IMR-90 (cell line): ENCODE measurements at regions not wholly inside any gene's neighbourhood (a gene's known extent, or its start where the extent isn't known, plus 50 kb on each side); places are given as distances from the start of the nearest gene placed in this dataset.

Experiments used
- ATAC-seq: fragments of 200-7000 bp; cut with Tn5 transposase; 2 replicates; pipeline ENCODE4 v1.9.1; 2020; ENCODE audit warnings: low read depth, mild to moderate bottlenecking, moderate library complexity
- BruUV-seq: library from RNA; stranded (reverse); fragments of 400-500 nt; replicated peaks from 2 replicates; lab custom pipeline; 2021; lab: Mats Ljungman, UMichigan
- CTCF ChIA-PET: fragments of 300-600 bp; formaldehyde crosslinking; extraction: SDS; loops from one replicate; lab custom pipeline; 2021; ENCODE audit warnings: antibody characterized with exemption; lab: Yijun Ruan, JAX
- POLR2A ChIA-PET: fragments of 300-600 bp; sonication (Branson Sonifier 250); formaldehyde crosslinking; loops from one replicate; lab custom pipeline; 2022; ENCODE audit warnings: antibody characterized with exemption; ENCODE audit not compliant: unreplicated experiment; lab: Charles Lee
- DNase-seq: peaks from one replicate; pipeline ENCODE4 v3.0.0; 2013
- H2AFZ ChIP-seq: replicated peaks from 2 replicates; pipeline ENCODE3; 2013; ENCODE audit warnings: low read length, mild to moderate bottlenecking; ENCODE audit not compliant: poor library complexity
- H2AK5ac ChIP-seq: 2 replicates; pipeline ENCODE4 v1.6.1; 2013; ENCODE audit warnings: low read depth, low read length, inconsistent platforms
- H2AK9ac ChIP-seq: replicated peaks from 2 replicates; pipeline ENCODE3; 2013; ENCODE audit warnings: mild to moderate bottlenecking, low read depth, low read length, moderate library complexity; ENCODE audit not compliant: poor library complexity
- H2BK120ac ChIP-seq: 2 replicates; pipeline ENCODE4 v1.6.1; 2013; ENCODE audit warnings: low read depth, low read length, inconsistent platforms
- H2BK15ac ChIP-seq: 3 replicates; pipeline ENCODE4 v1.6.1; 2013; ENCODE audit warnings: low read depth, low read length, inconsistent platforms
- H2BK20ac ChIP-seq: 2 replicates; pipeline ENCODE4 v1.6.1; 2013; ENCODE audit warnings: low read depth, mild to moderate bottlenecking, inconsistent platforms, low read length, moderate library complexity
- H2BK5ac ChIP-seq: 2 replicates; pipeline ENCODE4 v1.6.1; 2013; ENCODE audit warnings: mild to moderate bottlenecking, low read depth, low read length, inconsistent platforms; ENCODE audit not compliant: poor library complexity, severe bottlenecking
- H3K14ac ChIP-seq: replicated peaks from 2 replicates; pipeline ENCODE4 v1.6.1; 2013; ENCODE audit warnings: low read depth, low read length, inconsistent platforms
- H3K18ac ChIP-seq: 2 replicates; pipeline ENCODE4 v1.6.1; 2013; ENCODE audit warnings: low read depth, low read length, control low read depth
- H3K23ac ChIP-seq: 2 replicates; pipeline ENCODE4 v1.6.1; 2013; ENCODE audit warnings: low read depth, low read length, inconsistent platforms
- H3K27ac ChIP-seq: 2 replicates; pipeline ENCODE4 v1.5.1; 2013; ENCODE audit warnings: mild to moderate bottlenecking, control low read depth, low read length; ENCODE audit not compliant: insufficient read depth
- H3K27me3 ChIP-seq: 2 replicates; pipeline ENCODE4 v1.6.1; 2013; ENCODE audit warnings: low read length; ENCODE audit not compliant: control insufficient read depth, insufficient read depth
- H3K36me3 ChIP-seq: 2 replicates; pipeline ENCODE4 v1.6.1; 2013; ENCODE audit warnings: low read length, mixed read lengths; ENCODE audit not compliant: control insufficient read depth, insufficient read depth
- H3K4ac ChIP-seq: 2 replicates; pipeline ENCODE4 v1.6.1; 2013; ENCODE audit warnings: low read depth, low read length, inconsistent platforms
- H3K4me1 ChIP-seq: 2 replicates; pipeline ENCODE4 v1.6.1; 2013; ENCODE audit warnings: low read length, mixed read lengths; ENCODE audit not compliant: control insufficient read depth, insufficient read depth
- H3K4me2 ChIP-seq: 2 replicates; pipeline ENCODE4 v1.6.1; 2013; ENCODE audit warnings: low read depth, mild to moderate bottlenecking, control low read depth, low read length, moderate library complexity
- H3K4me3 ChIP-seq: 2 replicates; pipeline ENCODE4 v1.5.1; 2013; ENCODE audit warnings: low read depth, mild to moderate bottlenecking, control low read depth, low read length, moderate library complexity; ENCODE audit not compliant: insufficient read depth
- H3K56ac ChIP-seq: 2 replicates; pipeline ENCODE4 v1.6.1; 2013; ENCODE audit warnings: low read length, inconsistent platforms; ENCODE audit not compliant: insufficient read depth; ENCODE audit errors: extremely low read depth
- H3K79me1 ChIP-seq, 2 experiments: 2 replicates each; pipeline ENCODE4 v1.6.1; 2013; ENCODE audit warnings: low read length in 2 of 2, inconsistent platforms in 1 of 2, low read depth in 1 of 2
- H3K9ac ChIP-seq: 2 replicates; pipeline ENCODE4 v1.6.1; 2013; ENCODE audit warnings: low read depth, low read length, control low read depth
- H3K9me1 ChIP-seq: 2 replicates; pipeline ENCODE4 v1.6.1; 2013; ENCODE audit warnings: low read length, inconsistent platforms; ENCODE audit not compliant: insufficient read depth
- H3K9me3 ChIP-seq: 2 replicates; pipeline ENCODE4 v1.6.1; 2013; ENCODE audit warnings: low read length; ENCODE audit not compliant: control insufficient read depth, insufficient read depth
- H4K20me1 ChIP-seq: 2 replicates; pipeline ENCODE4 v1.6.1; 2013; ENCODE audit warnings: low read length, inconsistent platforms; ENCODE audit not compliant: insufficient read depth
- H4K5ac ChIP-seq: 2 replicates; pipeline ENCODE4 v1.6.1; 2013; ENCODE audit warnings: mild to moderate bottlenecking, low read depth, low read length, control low read depth
- H4K8ac ChIP-seq, 2 experiments: 2 replicates each; pipeline ENCODE4 v1.6.1; 2013; ENCODE audit warnings: low read depth in 2 of 2, low read length in 2 of 2, control low read depth in 1 of 2, inconsistent platforms in 1 of 2
- H4K91ac ChIP-seq: 2 replicates; pipeline ENCODE4 v1.6.1; 2013; ENCODE audit warnings: low read depth, low read length, inconsistent platforms; ENCODE audit not compliant: insufficient read depth
- BHLHE40 ChIP-seq: fragments of 150-350 bp; IDR thresholded peaks from 2 replicates; pipeline ENCODE4 v1.6.1; 2016; ENCODE audit warnings: mild to moderate bottlenecking, low read depth, low read length
- CEBPB ChIP-seq: IDR thresholded peaks from 2 replicates; pipeline ENCODE4 v1.6.1; 2012; ENCODE audit warnings: low read depth, low read length, improper control_type of control experiment
- CHD1 ChIP-seq: IDR thresholded peaks from 2 replicates; pipeline ENCODE4 v1.6.1; 2012; ENCODE audit warnings: low read depth, low read length, improper control_type of control experiment
- FOS ChIP-seq: fragments of 150-350 bp; IDR thresholded peaks from 2 replicates; pipeline ENCODE4 v1.6.1; 2016; ENCODE audit warnings: low read depth, low read length
- MAFK ChIP-seq: IDR thresholded peaks from 2 replicates; pipeline ENCODE4 v1.6.1; 2012; ENCODE audit warnings: low read depth, low read length, improper control_type of control experiment
- MAZ ChIP-seq: IDR thresholded peaks from 2 replicates; pipeline ENCODE4 v1.6.1; 2012; ENCODE audit warnings: low read depth, mild to moderate bottlenecking, low read length, improper control_type of control experiment, moderate library complexity, borderline replicate concordance
- MXI1 ChIP-seq: IDR thresholded peaks from 2 replicates; pipeline ENCODE4 v1.6.1; 2012; ENCODE audit warnings: low read depth, mild to moderate bottlenecking, low read length, moderate library complexity, borderline replicate concordance
- NFE2L2 ChIP-seq: fragments of 150-350 bp; IDR thresholded peaks from 2 replicates; pipeline ENCODE4 v1.6.1; 2016; ENCODE audit warnings: low read depth, mild to moderate bottlenecking, low read length
- POLR2A ChIP-seq: IDR thresholded peaks from 2 replicates; pipeline ENCODE4 v1.6.1; 2012; ENCODE audit warnings: mild to moderate bottlenecking, low read depth, low read length
- RAD21 ChIP-seq: IDR thresholded peaks from 2 replicates; pipeline ENCODE4 v1.6.1; 2012; ENCODE audit warnings: low read length, improper control_type of control experiment
- RCOR1 ChIP-seq: IDR thresholded peaks from 2 replicates; pipeline ENCODE4 v1.6.1; 2012; ENCODE audit warnings: mild to moderate bottlenecking, low read length, improper control_type of control experiment; ENCODE audit not compliant: insufficient replicate concordance
- RFX5 ChIP-seq: IDR thresholded peaks from 2 replicates; pipeline ENCODE4 v1.8.0; 2012; ENCODE audit warnings: low read depth, mild to moderate bottlenecking, low read length, moderate library complexity
- SMC3 ChIP-seq: fragments of 150-350 bp; IDR thresholded peaks from 2 replicates; pipeline ENCODE4 v1.6.1; 2016; ENCODE audit warnings: low read depth, mild to moderate bottlenecking, antibody characterized with exemption, low read length, moderate library complexity
- WGBS, 2 experiments: methylation state at CpG; one replicate each; pipeline versions ENCODE4 v1.1.5 to v1.1.7; 2013; ENCODE audit warnings: missing lambda C conversion rate in 2 of 2; ENCODE audit not compliant: insufficient read length in 1 of 2; ENCODE audit errors: extremely low coverage in 2 of 2; 5-methylcytosine and 5-hydroxymethylcytosine counted together
- dilution Hi-C: fragments of 300-500 bp; cut with HindIII; formaldehyde crosslinking; loops from one replicate; pipeline ENCODE4 v1.14.3; 2018; ENCODE audit warnings: low sequenced_read_pairs; ENCODE audit not compliant: unreplicated experiment
- in situ Hi-C: fragments of 300-500 bp; cut with MboI; formaldehyde crosslinking; loops from 3 replicates; pipeline ENCODE4 v1.14.3; 2019; ENCODE audit warnings: low sequenced_read_pairs, inconsistent platforms, mixed read lengths
- intact Hi-C: fragments of 100-400 bp; cut with micrococcal nuclease; formaldehyde crosslinking; loops from 2 replicates; pipeline ENCODE4 v1.10.0; 2022
- TF ChIP-seq, protein P1 (sequence below): fragments of 150-350 bp; IDR thresholded peaks from 2 replicates; pipeline ENCODE4 v1.6.1; 2017; ENCODE audit warnings: mild to moderate bottlenecking, antibody characterized with exemption, low read length, low read depth
- TF ChIP-seq, protein P2 (sequence below): fragments of 150-350 bp; IDR thresholded peaks from 2 replicates; pipeline ENCODE4 v1.6.1; 2016; ENCODE audit warnings: low read depth, mild to moderate bottlenecking, low read length, moderate library complexity, borderline replicate concordance
- TF ChIP-seq, protein P3 (sequence below): conservative IDR thresholded peaks from 2 replicates; pipeline ENCODE4 v1.5.1; 2012; ENCODE audit warnings: mild to moderate bottlenecking, low read depth, low read length, improper control_type of control experiment

DNA sequence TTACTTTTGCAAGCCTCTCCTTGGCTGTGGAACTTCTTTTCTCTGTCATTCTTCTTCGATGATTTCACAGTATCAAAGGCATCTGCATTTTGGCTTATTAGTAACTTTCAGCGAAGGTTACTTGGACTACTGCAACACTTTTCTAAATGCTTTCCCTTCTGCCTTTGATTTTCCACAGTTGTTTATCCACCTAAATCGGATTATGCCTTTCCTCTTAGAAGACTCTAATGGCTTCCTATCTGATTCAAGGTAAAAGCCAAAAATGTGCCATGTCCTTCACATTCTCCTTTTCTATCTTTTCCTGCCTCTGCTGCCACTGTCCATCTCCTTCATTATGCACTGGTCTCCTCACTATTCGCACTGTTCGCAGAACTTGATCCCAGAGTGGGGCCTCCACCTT, 1606.3 kb upstream of the LRRTM3 start:
- Histone ChIP-seq H3K23ac (no peak overlapping the region), H3K27ac (no peak overlapping the region), H4K5ac (no peak overlapping the region), H3K9ac (no peak overlapping the region), H2BK20ac (no peak overlapping the region), H2AK5ac (no peak overlapping the region), H4K20me1 (no peaks in the 10 kb centered on the region), H2BK15ac (no peak overlapping the region), H3K4me1 (no peaks in the 10 kb centered on the region), H2BK120ac (no peak overlapping the region), H3K79me1 (no peaks in the 10 kb centered on the region), H3K18ac (no peak overlapping the region), H2BK5ac (no peak overlapping the region), H4K8ac (no peak overlapping the region), H3K27me3 (no peaks in the 10 kb centered on the region), H3K9me1 (no peaks in the 10 kb centered on the region), H3K4ac (no peak overlapping the region), H3K56ac (no peak overlapping the region), H3K4me2 (no peak overlapping the region), H3K36me3 (no peaks in the 10 kb centered on the region), H3K4me3 (no peak overlapping the region), H2AK9ac (no peak overlapping the region), H4K91ac (no peak overlapping the region), H2AFZ (no peak overlapping the region), H3K14ac (no peak overlapping the region), H3K9me3 (peaks cover 2% of the 10 kb centered on the region; the same call in 1 of the 2 replicates)
- no peak for ATAC-seq
- no peak for DNase-seq
- intact Hi-C loops = no loop called here
- 14% methylated on average over 1 of the region's 5 CpGs; no CpG with 5 or more reads in 1 of the 2 experiments for WGBS, 2 experiments
- ChIA-PET CTCF (no interaction called here), POLR2A (no interaction called here)
- in situ Hi-C loops = no loop called here
- TF ChIP-seq SMC3 = no peak
- no peak for TF ChIP-seq BHLHE40
- no peak for TF ChIP-seq MXI1
- TF ChIP-seq RCOR1 = no peak
- no peak for TF ChIP-seq CEBPB
- TF ChIP-seq, protein P1, sequence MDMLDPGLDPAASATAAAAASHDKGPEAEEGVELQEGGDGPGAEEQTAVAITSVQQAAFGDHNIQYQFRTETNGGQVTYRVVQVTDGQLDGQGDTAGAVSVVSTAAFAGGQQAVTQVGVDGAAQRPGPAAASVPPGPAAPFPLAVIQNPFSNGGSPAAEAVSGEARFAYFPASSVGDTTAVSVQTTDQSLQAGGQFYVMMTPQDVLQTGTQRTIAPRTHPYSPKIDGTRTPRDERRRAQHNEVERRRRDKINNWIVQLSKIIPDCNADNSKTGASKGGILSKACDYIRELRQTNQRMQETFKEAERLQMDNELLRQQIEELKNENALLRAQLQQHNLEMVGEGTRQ = no peak
- TF ChIP-seq RFX5 = no peak
- TF ChIP-seq, protein P2, sequence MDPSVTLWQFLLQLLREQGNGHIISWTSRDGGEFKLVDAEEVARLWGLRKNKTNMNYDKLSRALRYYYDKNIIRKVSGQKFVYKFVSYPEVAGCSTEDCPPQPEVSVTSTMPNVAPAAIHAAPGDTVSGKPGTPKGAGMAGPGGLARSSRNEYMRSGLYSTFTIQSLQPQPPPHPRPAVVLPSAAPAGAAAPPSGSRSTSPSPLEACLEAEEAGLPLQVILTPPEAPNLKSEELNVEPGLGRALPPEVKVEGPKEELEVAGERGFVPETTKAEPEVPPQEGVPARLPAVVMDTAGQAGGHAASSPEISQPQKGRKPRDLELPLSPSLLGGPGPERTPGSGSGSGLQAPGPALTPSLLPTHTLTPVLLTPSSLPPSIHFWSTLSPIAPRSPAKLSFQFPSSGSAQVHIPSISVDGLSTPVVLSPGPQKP = no peak
- no peak for TF ChIP-seq MAZ
- TF ChIP-seq MAFK = no peak
- TF ChIP-seq POLR2A = no peak
- no peak for TF ChIP-seq FOS
- TF ChIP-seq, protein P3, sequence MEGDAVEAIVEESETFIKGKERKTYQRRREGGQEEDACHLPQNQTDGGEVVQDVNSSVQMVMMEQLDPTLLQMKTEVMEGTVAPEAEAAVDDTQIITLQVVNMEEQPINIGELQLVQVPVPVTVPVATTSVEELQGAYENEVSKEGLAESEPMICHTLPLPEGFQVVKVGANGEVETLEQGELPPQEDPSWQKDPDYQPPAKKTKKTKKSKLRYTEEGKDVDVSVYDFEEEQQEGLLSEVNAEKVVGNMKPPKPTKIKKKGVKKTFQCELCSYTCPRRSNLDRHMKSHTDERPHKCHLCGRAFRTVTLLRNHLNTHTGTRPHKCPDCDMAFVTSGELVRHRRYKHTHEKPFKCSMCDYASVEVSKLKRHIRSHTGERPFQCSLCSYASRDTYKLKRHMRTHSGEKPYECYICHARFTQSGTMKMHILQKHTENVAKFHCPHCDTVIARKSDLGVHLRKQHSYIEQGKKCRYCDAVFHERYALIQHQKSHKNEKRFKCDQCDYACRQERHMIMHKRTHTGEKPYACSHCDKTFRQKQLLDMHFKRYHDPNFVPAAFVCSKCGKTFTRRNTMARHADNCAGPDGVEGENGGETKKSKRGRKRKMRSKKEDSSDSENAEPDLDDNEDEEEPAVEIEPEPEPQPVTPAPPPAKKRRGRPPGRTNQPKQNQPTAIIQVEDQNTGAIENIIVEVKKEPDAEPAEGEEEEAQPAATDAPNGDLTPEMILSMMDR = no peak
- no peak for TF ChIP-seq NFE2L2
- no peak for TF ChIP-seq RAD21
- TF ChIP-seq CHD1 = no peak
- dilution Hi-C loops = no loop called here
- BruUV-seq = no TSS peak
